NT2/D1 (cell line): ENCODE measurements at regions not wholly inside any gene's neighbourhood (a gene's known extent, or its start where the extent isn't known, plus 50 kb on each side); places are given as distances from the start of the nearest gene placed in this dataset.

Experiments used
- YY1 ChIP-seq: IDR thresholded peaks from 2 replicates; pipeline ENCODE4 v1.6.1; 2011; ENCODE audit not compliant: insufficient read length, insufficient read depth
- ZNF274 ChIP-seq: IDR thresholded peaks from 2 replicates; pipeline ENCODE4 v1.6.1; 2011; ENCODE audit warnings: mild to moderate bottlenecking, low read depth, low read length

DNA sequence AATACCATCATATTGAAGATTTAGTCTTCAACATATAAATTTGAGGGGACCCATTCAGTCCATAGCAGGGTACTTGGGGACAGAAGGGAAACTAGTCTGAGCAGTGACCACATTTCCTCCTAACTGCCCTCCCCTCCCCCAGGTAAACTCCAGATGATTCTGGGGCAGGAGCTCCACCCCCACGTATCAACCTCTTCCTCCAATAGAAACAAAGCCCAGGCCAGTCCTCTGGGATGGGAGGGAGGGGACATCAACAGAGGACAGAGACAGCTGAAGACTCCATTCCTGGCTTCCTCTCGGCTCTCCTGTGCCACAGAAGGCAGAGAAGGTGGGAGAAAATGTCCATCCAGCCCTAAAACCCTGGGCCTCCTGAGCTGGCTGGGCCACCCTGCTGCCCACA is 85.0 kb upstream of the TOP1 start:
- TF ChIP-seq ZNF274 (no peak), YY1 (no peak)
